Brain microvascular endothelial cell (primary cell): ENCODE measurements at regions not wholly inside any gene's neighbourhood (a gene's known extent, or its start where the extent isn't known, plus 50 kb on each side); places are given as distances from the start of the nearest gene placed in this dataset.
A peak's percentile ranks its signal among the peaks of the same experiment; 100 is the strongest.

ENCODE experiments used
- DNase-seq: peaks from one replicate; pipeline ENCODE4 v3.0.0-alpha.2; 2020
- H3K27ac ChIP-seq: fragments of 250-450 bp; sonication (Bioruptor Pico); 2 replicates; pipeline ENCODE4 v1.5.1; 2020; ENCODE audit warnings: mild to moderate bottlenecking, moderate library complexity
- H3K27me3 ChIP-seq: fragments of 250-450 bp; sonication (Bioruptor Pico); replicated peaks from 2 replicates; pipeline ENCODE4 v1.5.1; 2020; ENCODE audit warnings: mild to moderate bottlenecking
- H3K36me3 ChIP-seq: fragments of 250-450 bp; sonication (Bioruptor Pico); replicated peaks from 2 replicates; pipeline ENCODE4 v1.5.1; 2020; ENCODE audit warnings: mild to moderate bottlenecking
- H3K4me3 ChIP-seq: 2 replicates; pipeline ENCODE4 v1.5.1; 2011; ENCODE audit warnings: low read depth, mild to moderate bottlenecking, control low read depth, low read length, moderate library complexity
- in situ Hi-C: cut with HindIII; loops from 2 replicates; pipeline ENCODE4 v1.10.0; 2017; ENCODE audit warnings: low sequenced_read_pairs, low pct_ligation_motif_present
- TF ChIP-seq, protein P1 (sequence below): IDR thresholded peaks from 2 replicates; pipeline ENCODE4 v1.5.1; 2011; ENCODE audit warnings: low read depth, mild to moderate bottlenecking, moderate library complexity, low read length, control low read depth, inconsistent platforms; ENCODE audit errors: missing control alignments

DNA sequence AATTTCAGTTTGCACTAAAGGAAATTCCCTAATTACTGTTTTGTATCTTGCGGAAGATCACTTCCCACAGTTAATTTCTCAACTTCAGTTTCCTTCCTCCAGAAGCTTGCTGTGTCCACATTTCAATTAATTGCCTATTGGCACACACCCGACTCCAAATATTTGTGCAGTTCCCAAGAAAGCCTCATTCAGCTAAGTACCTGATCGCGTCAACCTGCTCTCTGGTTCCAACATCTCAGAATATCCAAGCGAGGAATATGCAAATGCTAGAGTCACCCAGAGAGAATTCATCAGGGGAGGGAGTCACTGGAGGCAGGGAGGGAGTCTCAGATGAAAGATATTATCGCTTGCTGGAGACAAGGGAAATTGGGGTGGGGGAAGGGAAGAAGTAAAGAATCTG, 351.3 kb downstream of the RRAGC start:
- TF ChIP-seq, protein P1, sequence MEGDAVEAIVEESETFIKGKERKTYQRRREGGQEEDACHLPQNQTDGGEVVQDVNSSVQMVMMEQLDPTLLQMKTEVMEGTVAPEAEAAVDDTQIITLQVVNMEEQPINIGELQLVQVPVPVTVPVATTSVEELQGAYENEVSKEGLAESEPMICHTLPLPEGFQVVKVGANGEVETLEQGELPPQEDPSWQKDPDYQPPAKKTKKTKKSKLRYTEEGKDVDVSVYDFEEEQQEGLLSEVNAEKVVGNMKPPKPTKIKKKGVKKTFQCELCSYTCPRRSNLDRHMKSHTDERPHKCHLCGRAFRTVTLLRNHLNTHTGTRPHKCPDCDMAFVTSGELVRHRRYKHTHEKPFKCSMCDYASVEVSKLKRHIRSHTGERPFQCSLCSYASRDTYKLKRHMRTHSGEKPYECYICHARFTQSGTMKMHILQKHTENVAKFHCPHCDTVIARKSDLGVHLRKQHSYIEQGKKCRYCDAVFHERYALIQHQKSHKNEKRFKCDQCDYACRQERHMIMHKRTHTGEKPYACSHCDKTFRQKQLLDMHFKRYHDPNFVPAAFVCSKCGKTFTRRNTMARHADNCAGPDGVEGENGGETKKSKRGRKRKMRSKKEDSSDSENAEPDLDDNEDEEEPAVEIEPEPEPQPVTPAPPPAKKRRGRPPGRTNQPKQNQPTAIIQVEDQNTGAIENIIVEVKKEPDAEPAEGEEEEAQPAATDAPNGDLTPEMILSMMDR = no peak
- in situ Hi-C loops = no loop called here
- DNase-seq = no peak
- Histone ChIP-seq H3K27ac (no peak overlapping the region), H3K27me3 (no peaks in the 10 kb centered on the region), H3K36me3 (no peaks in the 10 kb centered on the region), H3K4me3 (no peak overlapping the region)

DNA sequence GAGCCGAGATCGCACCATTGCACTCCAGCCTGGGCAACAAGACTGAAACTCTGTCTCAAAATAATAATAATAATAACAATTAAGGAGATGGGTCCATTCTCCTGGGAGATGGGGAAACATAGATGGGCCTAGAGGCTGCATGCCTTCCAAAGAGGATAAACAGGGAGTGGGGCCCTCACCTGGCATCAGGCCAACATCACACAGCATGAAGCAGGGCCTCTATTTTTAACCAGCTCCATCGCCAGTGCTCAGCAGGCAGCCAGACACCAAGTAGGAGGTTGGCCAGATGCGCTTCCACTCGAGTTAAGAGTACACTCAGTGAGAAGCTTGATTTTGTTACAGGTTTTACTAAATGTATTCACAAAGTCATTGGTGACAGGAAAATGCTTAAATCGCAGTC, 352.0 kb downstream of the RRAGC start:
- in situ Hi-C loops = no loop called here
- Histone ChIP-seq H3K4me3 (no peak overlapping the region), H3K27me3 (no peaks in the 10 kb centered on the region), H3K27ac (no peak overlapping the region), H3K36me3 (no peaks in the 10 kb centered on the region)
- DNase-seq = no peak
- TF ChIP-seq, protein P1 = no peak

DNA sequence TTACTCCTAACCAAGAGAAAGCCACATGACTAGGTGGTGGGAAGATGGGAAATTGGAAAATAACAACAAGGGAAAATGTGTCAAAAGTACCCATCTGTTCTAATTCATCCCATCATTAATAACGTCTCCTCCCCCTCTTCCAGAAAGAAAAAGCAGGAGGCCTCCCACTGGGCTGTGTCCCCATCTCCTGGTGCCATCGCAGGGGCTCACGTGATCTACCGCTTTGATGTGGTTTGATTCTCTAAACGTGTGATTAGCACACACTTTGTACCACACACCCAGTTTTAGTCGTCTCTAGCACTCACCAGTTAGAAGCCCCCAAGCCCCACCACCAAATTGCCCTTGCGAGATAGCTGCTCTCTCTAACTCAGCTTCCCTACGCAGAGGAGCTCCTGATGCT, 353.6 kb downstream of the RRAGC start:
- no peaks in the 10 kb centered on the region for H3K36me3 ChIP-seq
- H3K4me3 ChIP-seq = no peak overlapping the region
- H3K27ac ChIP-seq = no peak overlapping the region
- no peaks in the 10 kb centered on the region for H3K27me3 ChIP-seq
- no peak for DNase-seq
- in situ Hi-C loops = no loop called here
- TF ChIP-seq, protein P1 = no peak

DNA sequence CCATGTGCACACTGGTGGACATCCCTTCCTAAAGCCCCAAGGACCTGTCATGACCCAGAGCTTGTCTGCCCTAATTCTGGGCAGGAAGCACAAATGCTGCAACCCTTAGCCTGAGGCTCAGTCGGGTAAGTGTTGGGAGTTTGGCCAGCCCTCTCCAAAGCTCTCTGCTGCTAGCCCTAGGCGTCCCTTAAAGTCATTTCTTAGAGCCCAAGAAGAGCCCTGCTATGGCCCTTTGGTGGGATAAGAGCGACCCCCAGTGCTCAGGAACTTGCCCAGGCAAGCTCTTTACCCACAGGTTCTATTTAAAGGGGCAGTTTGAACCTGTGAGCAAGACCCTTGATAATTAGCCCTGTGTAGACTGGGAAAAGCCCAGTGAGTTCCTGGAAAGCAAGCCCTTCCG, 356.8 kb downstream of the RRAGC start:
- Histone ChIP-seq H3K27me3 (no peaks in the 10 kb centered on the region), H3K27ac (no peak overlapping the region), H3K36me3 (no peaks in the 10 kb centered on the region), H3K4me3 (no peak overlapping the region)
- TF ChIP-seq, protein P1 = peak; percentile 41
- DNase-seq = no peak
- in situ Hi-C loops = no loop called here

DNA sequence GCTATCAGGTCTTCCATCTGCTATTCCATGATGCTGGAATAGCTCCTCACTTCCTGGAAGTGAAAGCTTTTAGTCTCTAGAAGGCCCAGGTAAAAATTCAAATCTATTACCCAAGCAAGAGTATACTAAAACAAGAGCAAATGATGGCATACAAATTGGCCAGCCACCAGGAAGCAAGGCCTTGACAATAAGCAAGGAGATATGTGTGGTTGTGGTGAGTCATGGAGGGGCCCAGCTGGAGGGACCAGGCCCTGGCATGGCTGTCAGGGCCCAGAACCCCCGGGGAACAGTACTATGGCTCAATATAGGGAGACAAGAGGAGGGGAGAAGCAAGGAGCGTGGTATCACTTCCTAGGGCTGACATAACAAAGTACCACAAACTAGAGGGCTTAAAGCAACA, 358.7 kb downstream of the RRAGC start:
- in situ Hi-C loops = no loop called here
- Histone ChIP-seq H3K4me3 (no peak overlapping the region), H3K36me3 (no peaks in the 10 kb centered on the region), H3K27me3 (no peaks in the 10 kb centered on the region), H3K27ac (no peak overlapping the region)
- no peak for DNase-seq
- TF ChIP-seq, protein P1 = no peak

DNA sequence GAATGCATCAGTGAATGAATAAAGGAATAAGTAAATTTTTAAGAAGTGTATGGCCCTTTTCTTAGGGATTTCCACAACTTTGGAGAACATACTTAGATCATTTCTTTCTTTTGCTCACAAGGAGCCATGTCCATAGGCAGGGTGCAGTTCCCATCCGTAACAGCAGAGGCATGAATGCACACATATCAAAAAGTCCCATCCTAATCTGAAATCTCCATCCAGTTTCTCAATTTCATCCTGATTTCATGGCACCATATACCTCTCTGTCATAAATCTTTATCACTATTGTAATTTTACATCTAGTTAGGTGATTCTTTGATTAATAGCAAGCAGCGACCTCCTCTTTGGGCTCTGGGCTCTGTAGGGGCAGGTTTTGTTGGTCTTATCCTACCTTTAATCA, 359.2 kb downstream of the RRAGC start:
- in situ Hi-C loops = no loop called here
- no peaks in the 10 kb centered on the region for H3K36me3 ChIP-seq
- peak; percentile 2 for DNase-seq
- H3K27me3 ChIP-seq = no peaks in the 10 kb centered on the region
- no peak overlapping the region for H3K27ac ChIP-seq
- TF ChIP-seq, protein P1 = peak; percentile 68
- H3K4me3 ChIP-seq = no peak overlapping the region
